Stimulated activated CD4-positive, alpha-beta T cell treated with anti-CD3 and anti-CD28 coated beads, Interleukin-4, amount 100 ng/mL, for 1 hour (primary cell): ENCODE measurements at regions not wholly inside any gene's neighbourhood (a gene's known extent, or its start where the extent isn't known, plus 50 kb on each side); places are given as distances from the start of the nearest gene placed in this dataset.
"Not testable (repeated sequence)": the region's sequence is repeated elsewhere in the genome, so short reads cannot be mapped to it uniquely, and the experiment has no call there.

Experiments
- DNase-seq: peaks from one replicate; pipeline ENCODE4 v3.0.0-alpha.2; 2020

DNA sequence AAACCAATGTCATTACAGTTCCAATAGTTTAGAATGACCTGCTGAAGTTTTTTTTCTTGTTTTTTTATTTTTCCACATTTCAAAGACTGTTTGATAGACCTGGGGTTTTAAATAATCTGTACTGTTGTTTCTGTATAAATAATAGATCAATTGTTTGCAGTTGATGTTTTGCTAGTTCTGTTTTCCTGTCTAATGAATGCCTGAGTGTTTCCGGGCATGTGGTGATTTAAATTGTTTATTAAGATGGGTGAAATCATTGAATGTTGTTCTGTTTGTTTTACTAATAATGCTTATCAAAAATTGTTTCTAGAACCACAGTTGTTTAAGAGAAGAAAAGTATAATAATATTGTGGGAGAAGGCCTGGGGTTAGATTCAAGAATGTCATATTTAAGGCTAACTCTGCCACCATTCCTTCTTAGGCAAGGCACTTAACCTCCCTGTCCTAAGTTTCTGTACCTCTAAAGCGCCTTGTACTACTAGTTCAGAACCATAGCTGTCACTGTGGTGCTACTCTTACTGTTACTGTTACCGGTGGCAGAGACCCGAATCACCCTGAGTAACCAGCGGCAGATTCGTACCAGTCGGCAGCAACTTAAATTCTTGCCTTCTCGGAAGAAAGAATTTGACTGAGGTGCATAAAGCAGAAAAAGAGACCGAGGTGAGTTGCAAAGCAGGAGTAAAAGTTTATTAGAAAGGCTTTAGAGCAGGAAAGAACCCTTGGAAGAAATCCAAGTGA lies 1014.1 kb downstream of the REEP3 start:
- no peak for DNase-seq

DNA sequence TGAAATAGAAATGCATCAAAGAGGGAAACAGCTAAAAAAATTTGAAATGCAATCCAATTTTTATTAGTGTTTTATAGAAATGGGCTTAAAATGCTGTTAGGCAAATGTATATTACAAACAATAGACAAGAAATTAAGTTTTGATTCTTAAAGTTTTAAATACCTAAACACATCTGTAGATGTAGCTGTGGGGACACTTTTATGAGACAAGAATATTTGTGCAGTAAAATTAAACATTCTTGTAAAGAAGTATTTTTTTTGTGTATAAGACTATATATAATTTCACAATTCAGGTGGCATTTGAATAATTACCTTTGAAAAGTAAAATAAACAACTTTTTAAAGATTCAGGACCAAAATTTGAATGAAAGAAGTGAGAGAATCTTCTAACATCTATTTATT lies 1015.9 kb downstream of the REEP3 start:
- no peak for DNase-seq

DNA sequence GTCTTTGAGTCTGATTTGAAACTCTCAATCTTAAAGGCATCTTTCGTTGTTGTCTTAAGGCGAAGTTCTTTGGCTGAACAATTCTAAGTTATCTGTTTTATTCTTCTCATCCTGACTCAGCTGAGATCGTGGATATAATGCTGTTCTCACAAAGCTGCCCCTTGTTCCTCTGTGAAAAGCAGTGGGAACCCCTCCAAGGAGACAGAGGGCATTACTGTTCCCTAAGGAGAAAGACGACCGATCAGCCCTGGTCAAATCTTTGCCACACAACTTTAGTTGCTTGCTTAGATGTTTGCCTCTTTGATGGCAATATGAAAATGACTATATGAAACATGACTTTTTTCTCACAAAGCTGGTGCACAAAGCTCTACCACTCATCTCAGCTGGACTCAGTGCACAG lies 1016.7 kb downstream of the REEP3 start:
- DNase-seq = no peak

GRCh38 chr10:64546073-64546472 lies 1024.9 kb downstream of the REEP3 start:
- DNase-seq = no peak

DNA sequence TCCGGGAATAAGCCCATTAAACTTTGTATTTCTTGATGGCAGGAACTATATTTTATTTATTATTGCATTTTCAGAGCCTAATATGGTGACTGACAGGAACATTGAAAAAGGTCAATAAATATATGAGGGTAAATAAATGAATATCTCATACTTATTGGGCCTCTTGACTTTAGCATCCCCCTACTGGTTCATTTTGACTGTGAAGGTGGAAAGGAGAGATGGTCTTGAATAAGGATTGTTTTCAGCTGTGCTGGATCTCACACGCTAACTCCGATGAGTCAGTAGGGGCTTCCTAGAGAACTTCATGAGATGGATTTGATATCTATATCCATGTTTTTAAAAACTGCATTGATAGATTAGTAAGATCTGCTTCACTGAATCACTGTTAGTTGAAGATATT lies 1026.0 kb downstream of the REEP3 start:
- no peak for DNase-seq

GRCh38 chr10:64555666-64556065 lies 1034.5 kb downstream of the REEP3 start:
- no peak for DNase-seq

- no peak for DNase-seq
Observed at GRCh38 chr10:64558094-64558835, 1037.1 kb downstream of the REEP3 start.

DNA sequence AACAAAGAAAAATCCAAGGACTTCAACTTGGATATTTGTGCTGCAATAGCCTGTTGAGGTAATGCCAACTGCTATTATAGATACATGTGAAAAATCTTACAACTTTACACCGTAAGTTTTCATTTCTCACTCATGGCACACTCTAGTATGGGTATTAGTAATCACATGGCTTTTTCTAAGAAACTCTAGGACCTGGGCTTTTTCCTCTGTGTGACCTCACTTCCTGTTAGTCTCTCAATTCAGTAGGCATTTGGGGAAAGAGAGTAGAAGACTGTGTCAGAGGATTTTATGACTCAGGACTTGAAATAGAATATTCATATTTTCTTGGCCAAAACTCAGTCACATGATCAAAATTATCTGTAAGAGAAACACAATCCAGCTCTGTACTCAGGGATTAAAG lies 1049.9 kb downstream of the REEP3 start:
- no peak for DNase-seq

GRCh38 chr10:64573623-64574325 lies 1052.6 kb downstream of the REEP3 start:
- no peak for DNase-seq

DNA sequence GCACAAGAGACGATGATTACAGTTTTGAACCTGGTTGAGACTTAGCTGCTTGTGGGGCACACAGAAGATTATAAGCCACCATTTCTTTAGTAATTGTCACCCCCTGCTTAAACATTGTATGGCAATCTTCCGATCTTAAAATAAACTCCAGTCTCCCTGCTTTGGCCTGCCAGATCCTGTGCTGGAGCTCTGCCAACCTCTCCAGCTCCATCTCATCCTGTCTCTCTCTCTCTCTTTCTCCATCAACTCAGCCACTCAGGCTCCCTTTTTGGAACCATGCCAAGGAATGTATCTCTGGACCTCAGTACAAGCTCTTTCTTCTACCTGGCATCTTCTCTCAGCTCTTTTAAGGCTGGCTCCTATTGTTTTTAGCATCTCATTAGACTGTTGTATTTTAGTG lies 1053.2 kb downstream of the REEP3 start:
- no peak for DNase-seq

- no peak for DNase-seq
Observed at GRCh38 chr10:64576497-64576896, 1055.3 kb downstream of the REEP3 start.

DNA sequence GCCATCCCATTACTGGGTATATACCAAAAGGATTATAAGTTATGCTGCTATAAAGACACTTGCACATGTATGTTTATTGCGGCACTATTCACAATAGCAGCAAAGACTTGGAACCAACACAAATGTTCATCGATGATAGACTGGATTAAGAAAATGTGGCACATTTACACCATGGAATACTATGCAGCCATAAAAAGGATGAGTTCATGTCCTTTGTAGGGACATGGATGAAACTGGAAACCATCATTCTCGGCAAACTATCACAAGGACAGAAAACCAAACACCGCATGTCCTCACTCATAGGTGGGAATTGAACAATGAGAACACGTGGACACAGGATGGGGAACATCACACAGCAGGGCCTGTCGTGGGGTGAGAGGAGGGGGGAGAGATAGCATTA lies 1057.6 kb downstream of the REEP3 start:
- not testable (repeated sequence) for DNase-seq

- DNase-seq = no peak
Observed at GRCh38 chr10:64586934-64587503, 1065.8 kb downstream of the REEP3 start.

DNA sequence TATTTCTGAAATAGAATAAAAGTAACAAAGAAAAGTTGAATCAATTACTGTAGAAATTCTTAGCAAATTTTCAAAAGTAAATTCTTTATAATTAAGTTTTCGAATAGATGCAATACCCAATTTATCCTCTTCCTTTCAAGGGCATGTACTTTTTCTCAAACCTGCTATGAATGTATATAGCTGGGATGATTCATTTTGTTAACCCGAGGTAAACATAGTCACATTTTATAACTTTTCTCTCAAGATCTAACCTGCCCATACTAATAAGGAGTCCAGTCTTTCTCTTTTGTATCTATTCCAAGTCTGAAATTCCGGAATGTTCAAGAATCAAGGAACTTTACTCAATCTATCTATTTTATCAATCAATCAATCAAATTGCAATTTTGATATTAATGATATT lies 1072.9 kb downstream of the REEP3 start:
- no peak for DNase-seq

DNA sequence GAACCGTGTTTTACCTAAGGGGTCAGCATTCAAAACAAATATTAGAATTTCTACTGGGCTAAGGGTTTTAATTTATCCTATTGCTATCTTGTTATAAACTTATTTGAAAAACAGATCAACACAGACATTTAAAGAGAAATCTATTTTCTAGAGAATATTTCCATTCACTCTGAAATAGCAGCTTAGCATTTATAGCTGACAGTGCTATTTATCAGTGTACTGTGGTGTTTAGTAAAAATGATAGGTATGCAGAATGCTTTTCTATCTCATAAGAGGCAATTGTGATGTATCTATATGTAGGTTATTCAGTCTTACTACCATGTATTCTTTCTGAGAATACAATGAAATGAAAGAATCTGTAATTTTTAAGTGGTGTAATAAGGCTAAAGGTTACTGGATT lies 1077.4 kb downstream of the REEP3 start:
- no peak for DNase-seq

DNA sequence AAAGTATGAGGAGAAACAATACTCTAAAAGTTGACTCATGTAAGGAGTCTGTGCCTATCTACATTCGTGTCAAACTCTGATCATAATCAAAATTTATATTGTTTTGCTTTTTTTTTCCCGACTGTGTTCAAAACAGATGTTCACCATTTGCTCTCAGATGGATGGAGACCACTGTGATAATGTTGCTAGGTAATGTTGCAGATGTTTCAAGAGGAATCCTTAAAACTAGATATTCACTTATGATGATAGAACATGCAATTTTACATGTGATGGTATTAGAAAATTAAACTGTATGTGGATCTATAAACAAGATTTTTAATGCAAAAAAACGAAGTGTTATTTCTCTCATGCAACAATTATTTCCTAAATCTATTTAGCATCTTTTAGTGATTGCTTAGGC lies 1080.1 kb downstream of the REEP3 start:
- no peak for DNase-seq

DNA sequence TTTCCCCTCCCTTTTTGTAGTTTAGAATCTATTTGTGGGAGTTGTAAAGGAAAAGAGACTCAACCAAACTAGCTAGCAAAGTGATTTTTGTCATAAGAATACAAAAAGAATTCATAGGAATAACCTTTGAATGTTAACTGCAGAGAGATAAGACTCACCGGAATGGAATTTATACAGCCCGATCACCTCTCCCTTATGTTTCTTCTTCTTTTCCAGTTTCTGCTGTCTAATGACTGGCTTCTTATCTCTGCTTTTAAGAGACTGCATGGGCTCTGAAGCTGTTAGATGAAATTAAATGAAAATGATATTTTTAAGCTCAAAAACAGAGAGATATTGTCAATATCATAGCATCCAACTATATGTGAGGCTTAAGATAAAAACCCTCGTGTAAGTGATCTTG lies 1095.9 kb downstream of the REEP3 start:
- no peak for DNase-seq

GRCh38 chr10:64619102-64619501 lies 1097.9 kb downstream of the REEP3 start:
- DNase-seq = no peak

GRCh38 chr10:64626924-64627323 lies 1105.7 kb downstream of the REEP3 start:
- DNase-seq = no peak

- no peak for DNase-seq
Observed at GRCh38 chr10:64630534-64630933, 1109.3 kb downstream of the REEP3 start.

- no peak for DNase-seq
Observed at GRCh38 chr10:64635906-64636305, 1114.7 kb downstream of the REEP3 start.

DNA sequence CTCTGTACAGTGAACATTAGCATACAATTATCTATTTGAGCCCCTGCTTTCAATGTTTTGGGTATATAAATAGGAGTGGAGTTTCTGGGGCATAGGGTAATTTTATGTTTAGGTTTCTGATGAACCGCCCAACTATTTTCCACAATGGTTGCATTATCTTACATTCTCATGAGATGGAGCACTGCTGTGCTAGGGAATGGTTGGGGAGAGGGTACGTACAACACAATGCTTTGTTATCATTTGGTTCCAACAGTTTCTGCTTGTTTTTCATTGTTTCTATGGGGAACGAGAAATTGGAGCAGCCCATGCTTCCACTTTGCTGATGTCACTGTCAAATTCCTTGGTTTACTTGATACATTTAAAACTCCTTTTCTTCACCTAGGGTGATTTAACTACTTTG lies 1115.3 kb downstream of the REEP3 start:
- no peak for DNase-seq

- DNase-seq = no peak
Observed at GRCh38 chr10:64637939-64638338, 1116.7 kb downstream of the REEP3 start.

GRCh38 chr10:64648915-64649314 lies 1127.7 kb downstream of the REEP3 start:
- DNase-seq = no peak
